ENCODE measurements at regions not wholly inside any gene's neighbourhood (a gene's known extent, or its start where the extent isn't known, plus 50 kb on each side); places are given as distances from the start of the nearest gene placed in this dataset.

GRCh38 chr5:174275959-174276358, 230.5 kb downstream of the NSG2 start:
- Histone ChIP-seq H3K9me3 (no peaks in the 10 kb centered on the region), H3K4me1 (no peaks in the 10 kb centered on the region), H3K36me3 (ENCODE audit: insufficient read depth in 1 of 2, low read depth in 1 of 2) (no peaks in the 10 kb centered on the region), H3K27me3 (ENCODE audit: insufficient read depth in 3 of 3, low read length in 2 of 3) (no peaks in the 10 kb centered on the region), H3K4me3 (no peak overlapping the region), H3K27ac (no peak overlapping the region)
- WGBS, 3 donors, result 27 to 56% (median 44%) methylated on average over 2 of the region's 2 CpGs
- no peak for DNase-seq
- intact Hi-C loops (cut with DNase I), result no loop called here
- no peak for ATAC-seq
- no peak for TF ChIP-seq CTCF (IDR thresholded peaks at IDR 0.05)

GRCh38 chr5:174281089-174281760, 235.7 kb downstream of the NSG2 start:
- H3K36me3 ChIP-seq (ENCODE audit: insufficient read depth in 1 of 2, low read depth in 1 of 2), result no peaks in the 10 kb centered on the region
- no peak overlapping the region for H3K4me3 ChIP-seq
- ATAC-seq (no peak), DNase-seq (no peak)
- peaks cover 0 to 12% (median 0%) of the 10 kb centered on the region in 3 donors for H3K27me3 ChIP-seq (ENCODE audit: insufficient read depth in 3 of 3, low read length in 2 of 3)
- H3K4me1 ChIP-seq, result no peaks in the 10 kb centered on the region
- no peak overlapping the region for H3K27ac ChIP-seq
- TF ChIP-seq CTCF (IDR thresholded peaks at IDR 0.05), result no peak
- intact Hi-C loops (cut with DNase I), result no loop called here
- WGBS, 3 donors, result 62 to 75% (median 66%) methylated on average over 4 of the region's 4 CpGs
- H3K9me3 ChIP-seq, result no peaks in the 10 kb centered on the region

- Histone ChIP-seq H3K4me3 (no peak overlapping the region), H3K9me3 (no peaks in the 10 kb centered on the region), H3K36me3 (ENCODE audit: insufficient read depth in 1 of 2, low read depth in 1 of 2) (no peaks in the 10 kb centered on the region), H3K27me3 (ENCODE audit: insufficient read depth in 3 of 3, low read length in 2 of 3) (peaks cover 0 to 12% (median 0%) of the 10 kb centered on the region in 3 donors), H3K27ac (no peak overlapping the region), H3K4me1 (no peaks in the 10 kb centered on the region)
- intact Hi-C loops (cut with DNase I), result no loop called here
- no peak for TF ChIP-seq CTCF (IDR thresholded peaks at IDR 0.05)
- WGBS, 3 donors, result 86 to 88% (median 87%) methylated on average over 5 of the region's 5 CpGs
- ATAC-seq, result no peak
- no peak for DNase-seq
Observed at GRCh38 chr5:174281855-174282254, 236.3 kb downstream of the NSG2 start.

- no peak overlapping the region for H3K4me3 ChIP-seq
- intact Hi-C loops (cut with DNase I), result no loop called here
- no peaks in the 10 kb centered on the region for H3K36me3 ChIP-seq (ENCODE audit: insufficient read depth in 1 of 2, low read depth in 1 of 2)
- no peak overlapping the region for H3K27ac ChIP-seq
- 66 to 72% (median 67%) methylated on average over 5 of the region's 5 CpGs for WGBS, 3 donors
- no peaks in the 10 kb centered on the region for H3K4me1 ChIP-seq
- ATAC-seq (no peak), DNase-seq (no peak)
- H3K27me3 ChIP-seq (ENCODE audit: insufficient read depth in 3 of 3, low read length in 2 of 3), result peaks cover 0 to 12% (median 0%) of the 10 kb centered on the region in 3 donors
- no peak for TF ChIP-seq CTCF (IDR thresholded peaks at IDR 0.05)
- H3K9me3 ChIP-seq, result no peaks in the 10 kb centered on the region
Observed at GRCh38 chr5:174282391-174282790, 236.9 kb downstream of the NSG2 start.

All from psoas muscle (tissue), 7 donors.